Urinary bladder (tissue), 3 donors: ENCODE measurements at regions not wholly inside any gene's neighbourhood (a gene's known extent, or its start where the extent isn't known, plus 50 kb on each side); places are given as distances from the start of the nearest gene placed in this dataset.

Experiments
- DNase-seq: peaks from one replicate; pipeline ENCODE4 v3.0.0-alpha.2; 2015; ENCODE audit errors: extremely low spot score
- H3K27ac ChIP-seq: one replicate; pipeline ENCODE4 v1.5.1; 2013; ENCODE audit warnings: low read depth, mild to moderate bottlenecking, moderate library complexity
- H3K36me3 ChIP-seq: one replicate; pipeline ENCODE4 v1.6.1; 2013; ENCODE audit warnings: mild to moderate bottlenecking, moderate library complexity; ENCODE audit not compliant: insufficient read depth
- H3K4me1 ChIP-seq: one replicate; pipeline ENCODE4 v1.6.1; 2013; ENCODE audit warnings: mild to moderate bottlenecking, moderate library complexity; ENCODE audit not compliant: insufficient read depth
- H3K4me3 ChIP-seq: one replicate; pipeline ENCODE4 v1.5.1; 2013; ENCODE audit warnings: low read depth, low read length
- WGBS: extraction: QIAGEN DNeasy Blood & Tissue Kit; methylation state at CpG from one replicate; pipeline ENCODE4 v1.1.7; 2013; 5-methylcytosine and 5-hydroxymethylcytosine counted together
- donor health status: healthy with polysubstance abuse.
- donor health status: healthy.

DNA sequence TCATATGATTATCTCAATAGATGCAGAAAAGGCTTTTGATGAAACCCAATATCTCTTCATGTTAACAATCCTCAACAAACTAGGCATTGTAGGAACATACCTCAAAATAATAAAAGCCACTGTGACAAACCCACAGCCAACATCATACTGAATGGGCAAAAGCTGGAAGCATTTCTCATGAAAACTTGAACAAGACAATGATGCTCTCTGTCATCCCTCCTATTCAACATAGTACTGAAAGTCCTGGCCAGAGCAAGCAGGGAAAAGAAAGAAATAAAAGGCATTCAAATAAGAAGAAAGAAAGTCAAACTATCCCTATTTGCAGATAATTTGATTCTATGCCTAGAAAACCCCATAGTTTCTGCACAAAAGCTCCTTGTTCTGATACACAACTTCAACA is 999.2 kb upstream of the GOT2 start:
- H3K36me3 ChIP-seq = no peaks in the 10 kb centered on the region
- no peak overlapping the region for H3K27ac ChIP-seq
- H3K4me1 ChIP-seq = no peaks in the 10 kb centered on the region
- DNase-seq = no peak
- no peak overlapping the region for H3K4me3 ChIP-seq

DNA sequence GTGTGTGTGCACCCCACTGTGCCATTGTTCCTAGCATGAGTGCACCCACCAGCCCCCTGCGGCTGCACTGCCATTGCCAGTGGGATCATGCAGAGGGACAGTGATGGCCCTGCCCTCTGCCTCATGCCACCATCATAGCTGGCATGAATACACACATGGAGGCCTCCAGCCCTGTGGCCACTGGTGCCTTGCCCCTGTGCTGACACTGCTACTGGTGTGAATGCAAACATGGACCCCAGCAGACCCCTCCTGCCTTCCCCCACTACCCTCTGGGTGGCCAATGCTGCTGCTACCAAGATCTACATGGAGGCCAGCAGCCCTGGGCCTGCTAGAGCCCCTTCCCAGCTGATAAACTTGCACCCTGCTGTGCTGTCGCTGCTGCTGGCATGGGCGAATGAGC is 995.5 kb upstream of the GOT2 start:
- Histone ChIP-seq H3K27ac (no peak overlapping the region), H3K4me1 (no peaks in the 10 kb centered on the region), H3K4me3 (no peak overlapping the region), H3K36me3 (no peaks in the 10 kb centered on the region)
- WGBS = 93% methylated on average over 3 of the region's 3 CpGs
- DNase-seq = no peak

DNA sequence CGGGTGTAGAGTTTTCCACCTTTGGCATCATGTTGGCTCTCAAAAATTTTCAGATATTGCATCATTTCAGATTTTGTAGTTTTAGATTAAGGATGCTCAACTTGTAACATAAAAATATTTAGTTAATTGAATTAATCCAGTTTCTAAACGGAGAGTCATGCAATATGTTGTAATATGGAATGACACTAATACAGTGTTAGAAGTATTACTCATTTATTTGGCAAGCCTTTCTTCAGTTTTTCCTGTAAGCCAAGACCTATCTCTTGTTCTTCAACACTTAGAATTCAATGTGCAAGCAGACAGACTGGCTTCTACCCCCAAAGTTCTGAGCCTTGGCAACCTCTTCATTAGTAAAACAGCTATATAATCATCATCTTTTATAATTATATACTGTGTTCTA is 985.0 kb upstream of the GOT2 start:
- H3K36me3 ChIP-seq = no peaks in the 10 kb centered on the region
- no peaks in the 10 kb centered on the region for H3K4me1 ChIP-seq
- H3K27ac ChIP-seq = no peak overlapping the region
- no peak overlapping the region for H3K4me3 ChIP-seq
- 70% methylated on average over 2 of the region's 2 CpGs for WGBS
- no peak for DNase-seq

DNA sequence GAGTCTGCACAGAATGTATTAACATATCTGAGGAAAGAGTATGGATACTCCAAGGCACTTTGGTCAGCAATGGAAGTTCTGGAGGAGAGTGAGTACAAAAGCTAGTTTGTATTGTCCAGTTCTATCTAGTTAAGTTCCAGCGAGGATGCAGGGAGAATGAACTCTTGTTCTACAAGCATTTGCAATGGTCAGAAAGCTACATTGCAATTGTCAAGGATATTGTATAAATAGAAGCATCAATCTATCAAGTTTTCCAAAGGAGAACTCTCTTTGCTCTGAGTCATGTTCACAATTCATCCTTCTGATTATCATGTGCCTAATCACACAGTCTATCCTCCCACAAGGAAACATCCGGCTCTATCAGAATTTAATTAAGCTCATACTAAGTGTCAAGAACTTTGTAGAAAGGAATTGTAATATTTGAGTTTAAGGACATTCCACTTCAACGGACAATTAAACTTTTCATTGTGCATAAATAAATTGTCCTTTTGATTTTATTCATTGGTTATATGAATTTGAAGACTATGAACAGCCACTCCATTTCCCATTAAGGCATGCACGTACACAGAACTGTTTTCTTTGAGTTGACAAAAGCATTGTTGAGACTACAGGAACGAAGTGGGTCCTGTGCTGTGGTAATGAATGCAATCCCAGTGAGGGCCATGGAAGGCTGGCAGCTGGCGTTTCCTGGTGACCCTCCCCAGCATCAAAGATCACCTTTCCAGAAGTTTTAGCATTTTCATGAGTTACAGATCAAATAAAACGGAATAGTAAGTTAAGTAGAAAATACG is 973.5 kb upstream of the GOT2 start:
- Histone ChIP-seq H3K4me3 (no peak overlapping the region), H3K4me1 (no peaks in the 10 kb centered on the region), H3K27ac (no peak overlapping the region), H3K36me3 (no peaks in the 10 kb centered on the region)
- DNase-seq = no peak
- 87% methylated on average over 8 of the region's 8 CpGs for WGBS

DNA sequence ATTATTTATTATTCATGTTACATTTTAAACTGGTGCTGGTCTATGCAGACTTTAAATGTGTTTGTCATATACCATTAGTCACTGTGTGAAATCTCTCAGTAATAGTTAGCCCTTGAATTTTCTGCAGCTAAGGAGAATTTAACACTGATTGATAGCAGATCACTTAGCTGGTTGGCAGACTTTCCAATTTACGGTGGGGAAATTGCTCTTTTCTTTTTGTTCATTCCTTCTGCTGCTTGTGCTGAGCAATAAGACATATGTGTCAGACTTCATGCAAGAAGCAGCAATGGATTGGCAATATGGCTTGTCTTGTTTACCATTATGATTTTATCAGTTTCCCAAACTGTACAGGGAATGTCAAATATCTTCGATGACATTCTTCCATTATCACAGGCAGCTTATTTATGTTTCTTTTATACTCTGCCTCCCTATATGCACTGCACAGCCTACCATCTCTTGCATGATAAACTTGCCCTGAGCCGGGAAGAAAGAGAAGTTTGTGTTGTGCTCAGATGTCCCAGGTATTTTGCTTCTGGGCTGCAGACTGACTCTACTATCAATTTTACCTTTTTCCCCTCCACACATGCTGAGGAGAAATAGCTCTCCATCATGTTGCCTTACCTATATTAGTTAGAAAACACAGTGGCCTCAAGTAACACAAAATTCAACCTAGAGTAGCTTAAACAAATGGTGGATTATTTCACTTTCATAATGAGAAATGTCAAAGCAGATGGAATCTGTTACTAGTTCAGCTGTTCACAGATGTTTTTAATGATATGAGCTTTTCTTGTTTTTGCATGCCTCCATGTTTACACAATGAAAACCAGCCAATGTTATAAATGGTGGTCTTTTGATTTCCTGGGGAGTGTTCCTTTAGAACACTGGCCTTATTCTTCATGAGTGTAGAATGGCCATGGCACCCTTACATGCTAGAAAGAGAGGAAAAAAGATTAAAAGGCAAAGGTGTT is 968.1 kb upstream of the GOT2 start:
- no peak for DNase-seq
- Histone ChIP-seq H3K36me3 (no peaks in the 10 kb centered on the region), H3K4me3 (no peak overlapping the region), H3K27ac (no peak overlapping the region), H3K4me1 (no peaks in the 10 kb centered on the region)
- 37% methylated on average over 3 of the region's 3 CpGs for WGBS

DNA sequence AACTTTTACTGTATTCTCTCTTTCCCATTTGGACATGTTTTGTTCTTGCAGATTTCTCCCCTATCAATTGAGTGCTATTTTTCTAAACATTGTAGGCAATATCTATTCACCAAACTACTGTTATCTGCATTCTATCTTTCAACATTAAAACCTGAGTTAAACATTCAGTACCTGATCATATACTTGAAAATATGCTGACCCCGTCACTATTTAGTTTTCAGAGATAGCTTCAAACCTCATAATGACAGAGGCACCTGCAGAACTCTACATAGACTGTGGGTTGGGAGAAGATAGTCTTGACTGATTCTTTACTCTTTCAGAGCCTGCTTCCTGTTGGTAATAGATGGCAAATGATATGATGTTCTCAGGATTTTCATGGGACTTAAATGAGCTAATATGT is 965.7 kb upstream of the GOT2 start:
- WGBS = 83% methylated on average over 1 of the region's 1 CpG
- Histone ChIP-seq H3K4me3 (no peak overlapping the region), H3K27ac (no peak overlapping the region), H3K36me3 (no peaks in the 10 kb centered on the region), H3K4me1 (no peaks in the 10 kb centered on the region)
- no peak for DNase-seq

DNA sequence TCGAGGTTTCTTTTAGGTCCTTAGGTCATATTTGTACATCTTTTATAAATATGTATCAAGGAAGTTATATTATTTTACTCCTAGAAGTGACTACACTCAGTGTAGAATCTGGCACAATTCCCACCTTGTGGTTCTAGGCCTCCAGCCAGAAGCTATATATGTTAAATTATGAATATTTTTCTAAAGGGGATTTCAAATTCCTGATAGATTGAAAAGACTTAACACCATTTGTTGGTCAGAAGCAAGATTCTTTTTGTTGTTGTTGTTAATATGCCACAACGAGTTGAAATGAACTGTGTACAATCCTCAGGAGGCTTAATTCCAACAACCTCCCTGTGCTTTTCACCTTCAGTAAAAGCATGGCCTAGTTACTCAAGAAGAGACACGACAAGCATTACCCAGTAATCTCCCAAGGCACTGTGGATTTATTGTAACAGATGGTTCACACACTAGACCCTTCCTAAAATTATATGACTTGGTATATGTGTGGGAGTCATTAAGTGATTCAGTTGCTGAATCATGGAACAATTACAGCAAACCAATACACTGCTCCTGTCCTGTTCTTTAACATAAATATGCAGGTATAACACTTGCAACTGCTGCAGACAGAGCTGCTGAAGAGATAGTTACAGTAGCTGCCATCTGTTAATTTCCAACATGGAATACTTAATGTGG is 964.4 kb upstream of the GOT2 start:
- no peaks in the 10 kb centered on the region for H3K36me3 ChIP-seq
- DNase-seq = no peak
- 47% methylated on average over 3 of the region's 3 CpGs for WGBS
- H3K27ac ChIP-seq = no peak overlapping the region
- H3K4me1 ChIP-seq = no peaks in the 10 kb centered on the region
- H3K4me3 ChIP-seq = no peak overlapping the region

DNA sequence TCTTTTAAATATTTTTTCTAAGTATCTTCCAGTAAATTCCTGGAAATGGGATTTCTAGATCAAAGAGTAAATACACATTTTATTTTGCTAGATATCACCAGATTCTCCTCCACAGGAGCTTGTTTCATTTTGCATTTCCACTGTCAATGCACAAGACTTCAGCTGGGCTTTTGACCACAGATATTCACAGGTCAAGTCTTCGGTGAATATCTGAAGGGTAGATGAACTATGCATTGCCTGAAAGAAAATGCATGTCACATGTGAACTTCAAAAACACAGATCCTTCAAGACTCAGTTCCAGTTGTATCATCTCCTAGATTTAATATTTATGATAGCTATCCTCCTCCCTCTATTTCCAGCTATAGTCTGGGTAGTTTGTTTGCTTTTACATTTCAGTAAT is 963.6 kb upstream of the GOT2 start:
- no peak for DNase-seq
- no peak overlapping the region for H3K4me3 ChIP-seq
- no peak overlapping the region for H3K27ac ChIP-seq
- no peaks in the 10 kb centered on the region for H3K36me3 ChIP-seq
- WGBS = 66% methylated on average over 1 of the region's 1 CpG
- no peaks in the 10 kb centered on the region for H3K4me1 ChIP-seq

DNA sequence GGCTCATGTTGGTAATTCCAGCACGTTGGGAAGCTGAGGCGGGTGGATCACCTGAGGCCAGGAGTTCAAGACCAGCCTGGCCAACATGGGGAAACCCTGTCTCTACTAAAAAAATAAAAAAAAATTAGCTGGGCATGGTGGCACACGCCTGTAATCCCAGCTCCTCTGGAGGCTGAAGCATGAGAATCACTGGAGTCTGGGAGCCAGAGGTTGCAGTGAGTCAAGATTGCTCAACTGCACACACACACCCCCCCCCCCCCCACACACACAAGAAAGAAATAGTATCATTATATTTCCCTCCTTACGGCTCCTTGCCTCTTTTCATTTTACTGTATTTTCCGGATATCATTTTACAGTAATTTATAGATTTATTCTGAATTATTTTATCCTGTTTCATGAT is 963.1 kb upstream of the GOT2 start:
- H3K4me1 ChIP-seq = no peaks in the 10 kb centered on the region
- H3K4me3 ChIP-seq = no peak overlapping the region
- H3K27ac ChIP-seq = no peak overlapping the region
- no peaks in the 10 kb centered on the region for H3K36me3 ChIP-seq
- 82% methylated on average over 5 of the region's 5 CpGs for WGBS
- no peak for DNase-seq

DNA sequence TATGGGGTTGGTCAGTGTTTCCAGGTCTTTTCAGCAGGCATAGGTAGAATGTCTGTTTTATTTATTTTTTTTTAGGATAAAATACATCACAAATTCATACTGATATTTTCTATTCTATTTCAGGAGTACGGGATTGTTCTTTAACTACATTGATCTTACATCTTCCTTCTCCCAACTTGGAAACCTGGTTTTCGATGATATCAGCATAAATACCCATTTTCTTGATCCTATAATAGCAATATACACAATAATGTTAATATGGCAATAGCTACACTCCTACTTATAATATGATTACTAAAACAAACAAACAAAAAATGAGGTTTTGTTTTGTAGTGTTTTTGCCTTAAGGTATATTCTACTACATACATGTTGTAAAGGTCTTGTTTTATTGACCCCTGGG is 962.4 kb upstream of the GOT2 start:
- Histone ChIP-seq H3K36me3 (no peaks in the 10 kb centered on the region), H3K4me3 (no peak overlapping the region), H3K4me1 (no peaks in the 10 kb centered on the region), H3K27ac (no peak overlapping the region)
- 93% methylated on average over 2 of the region's 2 CpGs for WGBS
- no peak for DNase-seq

DNA sequence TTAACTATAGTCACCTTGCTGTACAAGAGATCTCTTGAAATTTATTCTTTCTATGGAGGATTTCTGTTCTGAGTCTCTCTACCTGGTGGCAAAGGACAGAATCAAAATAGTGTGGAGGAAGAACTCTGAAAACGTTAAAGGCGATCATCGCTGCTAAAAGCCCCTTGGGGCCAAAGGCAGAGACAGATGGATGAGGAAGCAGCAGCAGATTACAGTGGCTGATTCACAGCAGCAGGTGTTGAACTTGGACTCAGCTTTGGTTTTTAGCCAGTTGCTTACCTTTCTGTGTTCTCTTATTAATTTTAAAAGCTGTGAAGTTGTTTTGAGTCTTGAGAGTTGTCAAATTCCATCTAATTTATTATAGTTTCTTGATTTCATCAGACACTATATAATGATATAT is 956.1 kb upstream of the GOT2 start:
- no peak for DNase-seq
- no peaks in the 10 kb centered on the region for H3K4me1 ChIP-seq
- H3K4me3 ChIP-seq = no peak overlapping the region
- WGBS = 81% methylated on average over 3 of the region's 3 CpGs
- no peak overlapping the region for H3K27ac ChIP-seq
- H3K36me3 ChIP-seq = no peaks in the 10 kb centered on the region

DNA sequence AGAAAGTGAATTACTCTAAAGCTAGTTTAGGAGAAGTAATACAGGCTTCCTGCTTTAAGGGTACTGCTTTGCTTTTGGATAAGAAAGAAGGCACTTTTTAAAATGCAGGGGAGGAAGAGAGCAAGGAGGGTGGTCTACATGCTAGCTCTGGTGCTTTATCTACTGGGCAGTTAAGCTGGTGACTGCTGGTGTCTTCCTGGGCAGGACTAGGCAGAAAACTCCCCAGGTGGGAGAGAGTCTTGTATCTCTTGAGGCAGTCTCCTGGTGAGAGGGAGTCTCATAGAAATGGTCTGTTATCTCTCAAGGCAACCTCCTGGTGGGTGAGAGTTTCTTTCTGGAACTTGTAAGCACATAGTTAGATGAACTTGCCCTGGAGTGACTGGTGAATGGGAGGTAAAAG is 953.9 kb upstream of the GOT2 start:
- Histone ChIP-seq H3K4me1 (no peaks in the 10 kb centered on the region), H3K4me3 (no peak overlapping the region), H3K27ac (no peak overlapping the region), H3K36me3 (no peaks in the 10 kb centered on the region)
- no peak for DNase-seq

DNA sequence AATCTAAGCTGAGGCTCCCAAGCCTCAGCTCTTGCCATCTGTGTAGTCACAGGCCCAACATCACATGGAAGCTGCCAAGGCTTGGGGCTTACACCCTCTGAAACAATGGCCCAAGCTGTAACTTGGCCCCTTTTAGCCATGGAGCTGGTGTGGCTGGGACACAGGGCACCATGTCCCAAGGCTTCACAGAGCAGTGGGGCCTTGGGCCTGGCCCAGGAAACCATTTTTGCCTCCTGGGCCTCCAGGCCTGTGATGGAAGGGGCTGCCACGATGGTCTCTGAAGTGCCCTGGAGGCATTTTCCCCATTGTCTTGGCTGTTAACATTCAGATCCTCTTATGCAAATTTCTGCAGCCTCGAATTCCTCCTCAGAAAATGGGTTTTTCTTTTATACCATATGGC is 952.3 kb upstream of the GOT2 start:
- WGBS = 77% methylated on average over 2 of the region's 2 CpGs
- no peak overlapping the region for H3K4me3 ChIP-seq
- DNase-seq = no peak
- no peaks in the 10 kb centered on the region for H3K36me3 ChIP-seq
- H3K27ac ChIP-seq = no peak overlapping the region
- H3K4me1 ChIP-seq = no peaks in the 10 kb centered on the region

DNA sequence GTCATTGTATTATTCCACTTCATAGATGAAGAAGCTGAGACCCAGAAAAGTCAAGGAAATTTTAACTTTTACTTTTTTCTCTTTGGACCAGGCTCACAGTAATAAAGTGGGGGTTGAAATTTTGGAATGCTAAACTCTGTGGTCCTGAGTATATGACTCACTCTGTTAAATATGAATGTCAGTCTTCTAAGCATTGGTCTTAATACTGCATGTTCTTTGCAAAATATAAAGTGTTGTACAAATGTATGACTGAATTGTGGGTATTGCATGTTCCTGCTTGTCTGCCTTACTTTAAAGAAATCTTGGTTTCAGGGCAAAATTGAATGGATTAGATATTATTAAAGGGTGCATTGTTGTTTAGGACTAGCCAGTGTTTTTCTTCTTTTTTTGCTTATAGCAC is 950.8 kb upstream of the GOT2 start:
- no peaks in the 10 kb centered on the region for H3K4me1 ChIP-seq
- no peaks in the 10 kb centered on the region for H3K36me3 ChIP-seq
- no peak overlapping the region for H3K4me3 ChIP-seq
- no peak overlapping the region for H3K27ac ChIP-seq
- no peak for DNase-seq
